Lower leg skin (tissue), 4 donors: ENCODE measurements at regions not wholly inside any gene's neighbourhood (a gene's known extent, or its start where the extent isn't known, plus 50 kb on each side); places are given as distances from the start of the nearest gene placed in this dataset.

ENCODE experiments used
- DNase-seq, 2 donors: peaks; one replicate each; pipeline ENCODE4 v3.0.0-alpha.2; 2019; ENCODE audit warnings: low spot score in 2 of 2
- H3K4me3 ChIP-seq: fragments of 200-600 bp; sonication (generic); 2 replicates; pipeline ENCODE4 v1.5.1; 2017; ENCODE audit warnings: mild to moderate bottlenecking, low read depth; ENCODE audit not compliant: poor library complexity, severe bottlenecking
- CTCF ChIP-seq, 3 donors: fragments of 450-650 bp; IDR thresholded peaks; one replicate each; pipeline ENCODE4 v1.5.1; 2016; ENCODE audit warnings: antibody characterized with exemption in 3 of 3, mild to moderate bottlenecking in 3 of 3, moderate library complexity in 2 of 3
- POLR2A ChIP-seq, 2 donors: fragments of 450-650 bp; IDR thresholded peaks; one replicate each; pipeline ENCODE4 v1.6.1; 2016 to 2017; ENCODE audit warnings: antibody characterized with exemption in 2 of 2, mild to moderate bottlenecking in 1 of 2, moderate library complexity in 1 of 2
- WGBS, 2 donors: methylation state at CpG; one replicate each; pipeline ENCODE4 v1.1.5; 2018; 5-methylcytosine and 5-hydroxymethylcytosine counted together
- intact Hi-C: fragments of 100-400 bp; cut with DNase I; formaldehyde crosslinking; loops from one replicate; pipeline ENCODE4 v1.15.0; 2023; ENCODE audit warnings: low total_unique reads

GRCh38 chr16:64380751-64381150, 741.1 kb downstream of the CDH11 start:
- intact Hi-C loops, result no loop called here
- no peak for TF ChIP-seq POLR2A (IDR thresholded peaks at IDR 0.05)
- TF ChIP-seq CTCF (IDR thresholded peaks at IDR 0.05), result no peak
- no peak overlapping the region for H3K4me3 ChIP-seq
- WGBS, 2 donors, result 72 to 100% methylated on average over 1 to 3 of the region's 3 CpGs
- DNase-seq, result no peak

- DNase-seq, result no peak
- TF ChIP-seq CTCF (IDR thresholded peaks at IDR 0.05), result no peak
- TF ChIP-seq POLR2A (IDR thresholded peaks at IDR 0.05), result no peak
- no peak overlapping the region for H3K4me3 ChIP-seq
Observed at GRCh38 chr16:64375391-64375980, 746.4 kb downstream of the CDH11 start.

GRCh38 chr16:64370112-64370511, 751.8 kb downstream of the CDH11 start:
- DNase-seq, result no peak
- no peak overlapping the region for H3K4me3 ChIP-seq
- intact Hi-C loops, result no loop called here
- WGBS, 2 donors, result 43 to 47% methylated on average over 1 of the region's 1 CpG
- no peak for TF ChIP-seq POLR2A (IDR thresholded peaks at IDR 0.05)
- no peak for TF ChIP-seq CTCF (IDR thresholded peaks at IDR 0.05)

More at GRCh38 chr16:64375391-64375980, 746.4 kb downstream of the CDH11 start:
- 58 to 61% methylated on average over 3 of the region's 3 CpGs for WGBS, 2 donors
- intact Hi-C loops, result no loop called here

- no peak overlapping the region for H3K4me3 ChIP-seq
- WGBS, 2 donors, result 78 to 81% methylated on average over 2 of the region's 2 CpGs
- no peak for TF ChIP-seq CTCF (IDR thresholded peaks at IDR 0.05)
- TF ChIP-seq POLR2A (IDR thresholded peaks at IDR 0.05), result no peak
- DNase-seq, result no peak
- intact Hi-C loops, result no loop called here
Observed at GRCh38 chr16:64365448-64365931, 756.4 kb downstream of the CDH11 start.

- TF ChIP-seq POLR2A (IDR thresholded peaks at IDR 0.05) (no peak), CTCF (IDR thresholded peaks at IDR 0.05) (no peak)
- intact Hi-C loops, result no loop called here
Observed at GRCh38 chr16:64364894-64365293, 757.0 kb downstream of the CDH11 start.

GRCh38 chr16:64364416-64364815, 757.4 kb downstream of the CDH11 start:
- TF ChIP-seq POLR2A (IDR thresholded peaks at IDR 0.05), result no peak
- TF ChIP-seq CTCF (IDR thresholded peaks at IDR 0.05), result no peak
- intact Hi-C loops, result no loop called here
- DNase-seq, result no peak
- 91 to 94% methylated on average over 1 of the region's 1 CpG for WGBS, 2 donors
- no peak overlapping the region for H3K4me3 ChIP-seq

More at GRCh38 chr16:64364894-64365293, 757.0 kb downstream of the CDH11 start:
- no peak overlapping the region for H3K4me3 ChIP-seq
- no peak for DNase-seq
